ENCODE measurements at regions not wholly inside any gene's neighbourhood (a gene's known extent, or its start where the extent isn't known, plus 50 kb on each side); places are given as distances from the start of the nearest gene placed in this dataset.
"Not testable (repeated sequence)": the region's sequence is repeated elsewhere in the genome, so short reads cannot be mapped to it uniquely, and the experiment has no call there.

- DNase-seq (ENCODE audit: low read depth in 2 of 3, low spot score in 2 of 3), result no peak
Measured at GRCh38 chr11:60592601-60593000, 77.4 kb downstream of the MS4A13 start.

DNA sequence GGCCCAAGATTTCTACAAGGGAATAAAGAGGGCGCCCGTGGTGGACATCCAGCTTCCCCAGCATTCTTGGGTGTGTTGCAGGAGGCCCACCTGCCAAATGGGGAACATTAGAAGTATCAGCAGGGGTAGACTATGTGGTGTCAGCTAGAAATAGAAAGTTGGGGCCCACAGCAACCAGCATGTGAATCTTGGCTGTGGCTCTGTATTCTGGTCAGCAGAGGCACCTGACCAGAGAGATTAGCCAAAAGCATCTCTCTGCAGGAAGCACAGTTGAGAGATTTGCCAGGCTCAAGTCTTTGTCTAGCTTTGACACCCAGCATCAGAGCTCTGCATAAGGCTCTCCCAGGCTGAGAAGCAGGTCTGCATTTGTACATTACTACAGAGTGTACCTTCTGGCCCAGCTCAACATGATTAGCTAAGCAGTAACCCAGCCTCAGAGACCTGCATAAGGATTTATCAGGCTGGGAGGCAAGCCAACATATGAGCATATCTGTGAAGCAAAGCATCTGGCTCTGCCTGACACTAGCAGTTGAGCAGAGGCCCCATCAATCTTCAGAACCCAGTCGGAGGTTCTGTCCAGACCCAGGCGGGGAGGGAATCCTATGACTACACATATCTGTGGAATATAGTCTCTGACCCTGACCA, 79.9 kb downstream of the MS4A13 start:
- DNase-seq (ENCODE audit: low read depth in 2 of 3, low spot score in 2 of 3), result no peak

DNA sequence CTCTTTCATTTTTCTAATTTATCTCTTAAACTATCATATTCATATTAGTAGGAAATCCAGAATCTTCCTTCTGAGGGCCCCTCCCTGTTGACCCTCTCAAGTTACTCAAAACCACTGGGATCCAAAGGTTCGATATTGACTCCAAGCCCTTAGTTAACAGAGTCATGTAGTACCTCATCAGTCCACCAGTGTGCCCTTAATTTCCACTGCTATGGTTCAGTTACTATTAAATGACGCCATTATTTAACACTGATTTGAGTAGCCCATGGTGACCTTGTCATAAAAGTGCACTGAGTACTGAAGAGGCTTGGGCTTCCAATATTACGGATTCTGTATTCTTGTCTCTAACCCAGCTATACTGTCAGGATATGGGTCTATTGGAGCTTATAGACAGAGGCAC, 91.9 kb upstream of the MS4A8 start:
- no peak for DNase-seq (ENCODE audit: low read depth in 2 of 3, low spot score in 2 of 3)

GRCh38 chr11:60609632-60610031, 89.8 kb upstream of the MS4A8 start:
- no peak for DNase-seq (ENCODE audit: low read depth in 2 of 3, low spot score in 2 of 3)

- DNase-seq (ENCODE audit: low read depth in 2 of 3, low spot score in 2 of 3), result no peak
Measured at GRCh38 chr11:60610702-60611101, 88.7 kb upstream of the MS4A8 start.

DNA sequence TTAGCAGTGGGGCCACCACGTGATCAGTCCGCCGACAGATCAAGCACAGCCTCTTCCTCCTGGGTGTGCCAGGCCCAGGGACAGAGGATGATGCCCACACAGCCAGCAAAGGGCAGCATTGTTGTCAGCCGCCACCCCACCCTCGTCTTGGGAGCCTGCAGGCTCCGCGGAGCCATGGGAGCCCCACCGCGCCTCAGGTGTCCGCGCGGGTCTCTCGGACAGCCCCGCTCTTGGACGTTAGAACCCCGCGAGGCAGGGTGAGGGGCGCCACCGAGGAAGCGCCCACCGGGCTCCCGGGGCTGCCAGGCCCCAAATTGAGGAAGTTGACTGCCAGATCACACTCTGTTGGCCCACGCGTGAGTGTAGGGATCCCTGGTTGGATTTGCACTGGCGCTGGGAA, 83.9 kb upstream of the MS4A8 start:
- DNase-seq (ENCODE audit: low read depth in 2 of 3, low spot score in 2 of 3), result no peak

DNA sequence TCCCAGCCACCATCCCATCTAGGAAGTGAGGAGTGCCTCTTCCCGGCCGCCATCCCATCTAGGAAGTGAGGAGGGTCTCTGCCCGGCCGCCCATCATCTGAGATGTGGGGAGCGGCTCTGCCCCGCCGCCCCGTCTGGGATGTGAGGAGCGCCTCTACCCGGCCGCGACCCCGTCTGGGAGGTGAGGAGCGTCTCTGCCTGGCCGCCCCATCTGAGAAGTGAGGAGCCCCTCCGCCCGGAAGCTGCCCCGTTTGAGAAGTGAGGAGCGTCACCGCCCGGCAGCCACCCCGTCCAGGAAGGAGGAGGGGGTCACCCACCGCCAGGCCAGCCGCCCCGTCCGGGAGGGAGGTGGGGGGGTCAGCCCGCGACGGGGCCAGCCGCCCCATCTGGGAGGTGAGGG, 77.5 kb upstream of the MS4A8 start:
- not testable (repeated sequence) for DNase-seq (ENCODE audit: low read depth in 2 of 3, low spot score in 2 of 3)

DNA sequence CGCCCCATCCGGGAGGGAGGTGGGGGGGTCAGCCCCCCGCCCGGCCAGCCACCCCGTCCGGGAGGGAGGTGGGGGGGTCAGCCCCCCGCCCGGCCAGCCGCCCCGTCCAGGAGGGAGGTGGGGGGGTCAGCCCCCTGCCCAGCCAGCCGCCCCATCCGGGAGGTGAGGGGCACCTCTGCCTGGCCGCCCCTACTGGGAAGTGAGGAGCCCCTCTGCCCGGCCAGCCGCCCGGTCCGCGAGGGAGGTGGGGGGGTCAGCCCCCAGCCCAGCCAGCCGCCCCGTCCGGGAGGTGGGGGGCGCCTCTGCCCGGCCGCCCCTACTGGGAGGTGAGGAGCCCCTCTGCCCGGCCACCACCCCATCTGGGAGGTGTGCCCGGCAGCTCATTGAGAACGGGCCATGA, 76.6 kb upstream of the MS4A8 start:
- DNase-seq (ENCODE audit: low read depth in 2 of 3, low spot score in 2 of 3), result not testable (repeated sequence)

GRCh38 chr11:60625262-60625661, 74.2 kb upstream of the MS4A8 start:
- no peak for DNase-seq (ENCODE audit: low read depth in 2 of 3, low spot score in 2 of 3)

GRCh38 chr11:60629399-60629798, 70.0 kb upstream of the MS4A8 start:
- no peak for DNase-seq (ENCODE audit: low read depth in 2 of 3, low spot score in 2 of 3)

GRCh38 chr11:60631944-60632343, 67.5 kb upstream of the MS4A8 start:
- peak in 2 of 3 donors; percentile 47 to 79 for DNase-seq (ENCODE audit: low read depth in 2 of 3, low spot score in 2 of 3)

- DNase-seq (ENCODE audit: low read depth in 2 of 3, low spot score in 2 of 3), result no peak
Measured at GRCh38 chr11:60633645-60634044, 65.8 kb upstream of the MS4A8 start.

GRCh38 chr11:60634126-60634525, 65.3 kb upstream of the MS4A8 start:
- DNase-seq (ENCODE audit: low read depth in 2 of 3, low spot score in 2 of 3), result no peak

GRCh38 chr11:60641940-60642339, 57.5 kb upstream of the MS4A8 start:
- no peak for DNase-seq (ENCODE audit: low read depth in 2 of 3, low spot score in 2 of 3)

DNA sequence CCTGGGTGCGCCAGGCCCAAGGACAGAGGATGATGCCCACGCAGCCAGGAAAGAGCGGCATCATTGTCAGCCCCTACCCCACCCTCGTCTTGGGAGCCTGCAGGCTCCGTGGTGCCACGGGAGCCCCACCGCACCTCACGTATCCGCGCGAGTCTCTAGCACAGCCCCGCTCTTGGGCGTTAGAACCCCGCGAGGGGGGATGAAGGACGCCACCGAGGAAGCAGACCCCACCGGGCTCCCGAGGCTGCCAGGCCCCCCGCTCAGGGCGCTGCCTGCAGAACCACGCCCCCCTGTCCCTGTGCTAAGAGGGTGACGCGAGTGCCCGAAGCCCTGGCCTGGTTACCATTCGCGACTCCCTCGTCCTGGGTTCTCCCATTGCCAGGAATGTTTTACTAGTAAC, 52.3 kb upstream of the MS4A8 start:
- DNase-seq (ENCODE audit: low read depth in 2 of 3, low spot score in 2 of 3), result no peak
